ENCODE measurements at regions not wholly inside any gene's neighbourhood (a gene's known extent, or its start where the extent isn't known, plus 50 kb on each side); places are given as distances from the start of the nearest gene placed in this dataset.
"Not testable (repeated sequence)": the region's sequence is repeated elsewhere in the genome, so short reads cannot be mapped to it uniquely, and the experiment has no call there.

DNA sequence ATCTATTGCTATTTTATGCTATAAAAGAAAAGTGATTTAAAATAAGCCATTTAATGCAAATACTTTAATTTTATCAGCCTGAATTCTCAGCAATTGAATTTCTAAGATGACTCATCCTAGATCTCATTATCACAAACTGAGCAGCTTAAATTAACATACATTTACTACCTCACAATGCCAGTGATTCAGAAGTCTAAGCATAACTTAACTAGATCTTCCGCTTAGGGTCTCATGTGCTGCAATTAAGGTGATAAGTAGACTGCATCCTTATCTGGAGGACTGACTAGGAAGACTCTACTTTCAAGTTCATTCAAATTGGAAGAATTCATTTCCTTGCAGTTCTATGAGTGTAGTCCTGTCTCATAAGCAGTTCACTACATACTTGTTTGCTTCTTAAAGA is 286.6 kb downstream of the COL11A1 start:
- no peaks in the 10 kb centered on the region for H3K27me3 Mint-ChIP-seq
- no peak for DNase-seq
- no peak for ATAC-seq
- H3K27ac Mint-ChIP-seq, result no peak overlapping the region
- H3K4me3 Mint-ChIP-seq, result no peak overlapping the region
- H3K4me1 Mint-ChIP-seq, result no peaks in the 10 kb centered on the region
- no peaks in the 10 kb centered on the region for H3K36me3 Mint-ChIP-seq (ENCODE audit: low read depth)
- no peaks in the 10 kb centered on the region for H3K9me3 Mint-ChIP-seq

DNA sequence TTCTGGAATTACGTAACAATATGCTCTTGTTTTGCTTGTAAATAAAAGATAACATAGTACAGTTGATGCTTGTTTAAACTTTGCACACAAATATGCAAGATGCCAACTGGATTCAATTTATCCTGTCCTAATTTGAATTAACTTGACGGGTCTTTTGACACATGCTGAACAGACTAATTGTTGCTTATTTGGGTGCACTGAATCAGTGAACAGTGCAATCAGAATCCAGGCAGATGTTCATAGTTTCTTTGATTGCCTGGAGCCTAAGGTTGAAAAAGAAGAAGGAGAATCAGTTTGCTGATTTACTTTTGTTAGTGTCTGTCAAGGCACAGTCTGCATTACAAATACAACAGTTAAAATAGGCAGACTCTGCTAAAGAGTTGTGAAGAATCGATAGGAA is 307.9 kb downstream of the COL11A1 start:
- no peaks in the 10 kb centered on the region for H3K36me3 Mint-ChIP-seq (ENCODE audit: low read depth)
- no peak for DNase-seq
- H3K4me1 Mint-ChIP-seq, result no peaks in the 10 kb centered on the region
- no peaks in the 10 kb centered on the region for H3K27me3 Mint-ChIP-seq
- peaks cover 3% of the 10 kb centered on the region for H3K9me3 Mint-ChIP-seq
- ATAC-seq, result no peak
- H3K27ac Mint-ChIP-seq, result no peak overlapping the region
- no peak overlapping the region for H3K4me3 Mint-ChIP-seq

DNA sequence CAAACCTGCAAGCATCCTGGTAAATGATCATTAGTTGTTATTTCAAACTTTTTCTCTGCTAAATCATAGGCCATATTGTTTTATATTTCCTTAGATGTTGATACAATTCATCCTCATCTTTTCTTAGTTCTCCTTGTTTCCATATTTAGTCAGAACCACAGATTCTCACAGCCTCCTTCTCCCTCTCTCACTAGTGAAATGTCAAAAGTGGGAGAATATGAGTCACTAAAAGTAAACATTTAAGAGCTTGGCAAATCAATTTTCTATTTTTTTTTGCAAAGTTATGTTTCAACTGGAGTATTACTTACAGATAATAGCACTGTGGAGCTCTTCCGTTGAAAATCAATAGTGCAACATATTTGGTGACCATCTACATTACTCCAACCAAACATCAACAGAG is 308.8 kb downstream of the COL11A1 start:
- peaks cover 3% of the 10 kb centered on the region for H3K9me3 Mint-ChIP-seq
- ATAC-seq (no peak), DNase-seq (no peak)
- no peaks in the 10 kb centered on the region for H3K36me3 Mint-ChIP-seq (ENCODE audit: low read depth)
- no peaks in the 10 kb centered on the region for H3K27me3 Mint-ChIP-seq
- no peaks in the 10 kb centered on the region for H3K4me1 Mint-ChIP-seq
- no peak overlapping the region for H3K27ac Mint-ChIP-seq
- H3K4me3 Mint-ChIP-seq, result no peak overlapping the region

DNA sequence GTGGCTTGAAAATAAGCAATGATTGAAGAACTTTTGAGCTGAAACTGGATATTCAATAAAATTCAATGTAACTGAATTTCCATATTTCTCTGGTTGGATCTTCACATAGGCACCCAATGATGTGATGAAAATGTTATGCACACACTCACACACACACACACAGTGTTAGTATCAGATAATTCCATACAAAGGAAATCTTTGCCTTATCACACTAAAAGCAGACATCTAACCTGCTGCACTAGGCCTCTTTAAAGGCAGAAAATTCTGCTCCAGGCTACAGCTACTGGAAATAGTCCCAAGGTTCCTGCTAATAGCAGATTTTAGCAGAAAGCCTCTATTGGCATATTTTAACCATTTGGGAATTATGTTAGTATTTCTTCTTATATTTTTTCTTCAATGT is 309.6 kb downstream of the COL11A1 start:
- Mint-ChIP-seq H3K9me3 (peaks cover 3% of the 10 kb centered on the region), H3K4me1 (no peaks in the 10 kb centered on the region), H3K27ac (no peak overlapping the region), H3K4me3 (no peak overlapping the region), H3K27me3 (no peaks in the 10 kb centered on the region), H3K36me3 (ENCODE audit: low read depth) (no peaks in the 10 kb centered on the region)
- DNase-seq (no peak), ATAC-seq (no peak)

GRCh38 chr1:102796429-102796828 is 311.9 kb downstream of the COL11A1 start:
- no peak overlapping the region for H3K27ac Mint-ChIP-seq
- ATAC-seq, result no peak
- DNase-seq, result no peak

DNA sequence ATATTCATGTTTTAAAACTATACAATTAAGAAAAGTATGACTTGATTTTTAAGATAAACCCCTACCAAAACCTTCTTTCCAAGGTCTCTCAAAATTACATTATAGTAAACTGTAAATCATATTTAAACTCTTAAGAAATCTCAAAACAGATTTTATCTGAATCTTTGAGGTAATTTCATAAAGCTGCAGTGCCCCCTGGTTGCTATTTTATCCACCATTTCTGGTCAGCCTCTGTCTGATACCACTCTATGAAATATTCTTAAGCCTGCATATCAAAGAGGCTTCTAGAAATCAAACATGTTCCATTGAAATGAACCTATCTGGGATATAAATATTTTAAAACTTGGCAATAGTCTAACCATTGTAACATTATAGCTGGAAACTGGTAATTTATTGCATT is 317.3 kb downstream of the COL11A1 start:
- no peak for ATAC-seq
- Mint-ChIP-seq H3K27me3 (no peaks in the 10 kb centered on the region), H3K27ac (no peak overlapping the region), H3K4me1 (no peaks in the 10 kb centered on the region), H3K4me3 (no peak overlapping the region), H3K36me3 (ENCODE audit: low read depth) (no peaks in the 10 kb centered on the region), H3K9me3 (no peaks in the 10 kb centered on the region)
- no peak for DNase-seq

More at GRCh38 chr1:102796429-102796828, 311.9 kb downstream of the COL11A1 start:
- Mint-ChIP-seq H3K36me3 (ENCODE audit: low read depth) (no peaks in the 10 kb centered on the region), H3K9me3 (peaks cover 3% of the 10 kb centered on the region), H3K4me3 (no peak overlapping the region), H3K4me1 (no peaks in the 10 kb centered on the region), H3K27me3 (no peaks in the 10 kb centered on the region)

DNA sequence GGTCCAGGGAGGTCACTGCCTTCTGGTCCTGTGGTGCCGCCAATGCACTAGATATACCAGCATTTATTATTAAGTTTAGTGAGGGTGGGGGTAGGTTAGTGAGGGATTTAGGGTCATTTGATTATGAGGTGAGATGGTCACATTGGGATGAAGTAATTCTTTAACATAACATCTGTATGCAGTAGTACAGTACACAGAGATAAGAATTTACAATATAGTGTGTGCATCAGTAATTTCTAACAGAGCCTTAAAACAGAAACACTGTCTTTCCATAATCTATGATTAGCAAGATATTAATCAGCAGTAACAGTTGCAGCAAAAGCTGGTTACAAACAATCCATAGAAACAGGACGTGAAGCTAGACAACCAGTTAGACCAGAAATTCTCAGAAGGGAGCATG is 318.4 kb downstream of the COL11A1 start:
- H3K9me3 Mint-ChIP-seq; ATAC-seq; H3K27ac Mint-ChIP-seq; H3K36me3 Mint-ChIP-seq (ENCODE audit: low read depth); H3K27me3 Mint-ChIP-seq; DNase-seq; H3K4me1 Mint-ChIP-seq; H3K4me3 Mint-ChIP-seq: not testable (repeated sequence)

DNA sequence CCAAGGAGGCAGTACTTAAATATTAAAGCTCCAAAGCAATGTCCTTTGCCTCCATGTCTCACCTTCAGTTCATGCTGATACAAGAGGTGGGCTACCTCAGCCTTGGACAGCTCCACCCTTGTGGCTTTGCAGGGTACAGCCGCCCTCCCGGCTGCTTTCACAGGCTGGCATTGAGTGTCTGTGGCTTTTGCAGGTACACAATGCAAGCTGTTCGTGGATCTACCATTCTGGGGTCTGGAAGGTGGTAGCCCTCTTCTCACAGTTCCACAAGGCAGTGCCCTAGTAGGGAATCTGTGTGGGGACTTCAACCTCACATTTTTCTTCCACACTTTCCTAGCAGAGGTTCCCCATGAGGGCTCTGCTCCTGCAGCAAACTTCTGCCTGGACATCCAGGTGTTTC is 324.8 kb downstream of the COL11A1 start:
- Mint-ChIP-seq H3K27me3 (no peaks in the 10 kb centered on the region), H3K4me3 (no peak overlapping the region), H3K36me3 (ENCODE audit: low read depth) (no peaks in the 10 kb centered on the region), H3K9me3 (peaks cover 8% of the 10 kb centered on the region), H3K4me1 (no peaks in the 10 kb centered on the region), H3K27ac (no peak overlapping the region)
- DNase-seq, result no peak
- ATAC-seq, result no peak

DNA sequence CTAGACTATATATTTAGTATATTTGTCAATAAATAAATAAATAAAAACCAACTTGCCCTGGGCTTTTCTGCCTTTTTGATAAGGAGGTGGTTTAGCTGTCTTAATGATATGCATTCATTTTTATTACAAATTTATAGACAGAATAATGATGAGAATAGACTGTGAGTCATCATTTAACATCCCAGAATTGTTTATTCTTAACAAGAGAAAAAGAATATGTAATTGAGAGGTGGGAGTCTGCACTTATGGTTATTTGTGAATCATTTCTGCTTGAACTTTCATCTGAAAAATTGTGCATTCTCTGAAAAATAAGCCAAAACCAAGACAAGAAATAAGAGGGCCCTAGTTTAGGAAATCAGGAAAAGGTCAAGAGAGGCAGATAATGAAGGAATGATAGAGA is 326.2 kb downstream of the COL11A1 start:
- no peaks in the 10 kb centered on the region for H3K27me3 Mint-ChIP-seq
- no peaks in the 10 kb centered on the region for H3K4me1 Mint-ChIP-seq
- peaks cover 8% of the 10 kb centered on the region for H3K9me3 Mint-ChIP-seq
- ATAC-seq, result no peak
- no peak for DNase-seq
- no peak overlapping the region for H3K27ac Mint-ChIP-seq
- H3K36me3 Mint-ChIP-seq (ENCODE audit: low read depth), result no peaks in the 10 kb centered on the region
- no peak overlapping the region for H3K4me3 Mint-ChIP-seq

- ATAC-seq, result no peak
Measured at GRCh38 chr1:102776071-102776470, 332.3 kb downstream of the COL11A1 start.

GRCh38 chr1:102772831-102773230 is 335.5 kb downstream of the COL11A1 start:
- ATAC-seq, result no peak
- Mint-ChIP-seq H3K27me3 (no peaks in the 10 kb centered on the region), H3K27ac (no peak overlapping the region), H3K9me3 (no peaks in the 10 kb centered on the region), H3K4me3 (no peak overlapping the region), H3K36me3 (ENCODE audit: low read depth) (no peaks in the 10 kb centered on the region), H3K4me1 (no peaks in the 10 kb centered on the region)
- no peak for DNase-seq

More at GRCh38 chr1:102776071-102776470, 332.3 kb downstream of the COL11A1 start:
- Mint-ChIP-seq H3K36me3 (ENCODE audit: low read depth) (no peaks in the 10 kb centered on the region), H3K4me1 (no peaks in the 10 kb centered on the region), H3K27me3 (no peaks in the 10 kb centered on the region), H3K4me3 (no peak overlapping the region), H3K27ac (no peak overlapping the region), H3K9me3 (no peaks in the 10 kb centered on the region)
- DNase-seq, result no peak

DNA sequence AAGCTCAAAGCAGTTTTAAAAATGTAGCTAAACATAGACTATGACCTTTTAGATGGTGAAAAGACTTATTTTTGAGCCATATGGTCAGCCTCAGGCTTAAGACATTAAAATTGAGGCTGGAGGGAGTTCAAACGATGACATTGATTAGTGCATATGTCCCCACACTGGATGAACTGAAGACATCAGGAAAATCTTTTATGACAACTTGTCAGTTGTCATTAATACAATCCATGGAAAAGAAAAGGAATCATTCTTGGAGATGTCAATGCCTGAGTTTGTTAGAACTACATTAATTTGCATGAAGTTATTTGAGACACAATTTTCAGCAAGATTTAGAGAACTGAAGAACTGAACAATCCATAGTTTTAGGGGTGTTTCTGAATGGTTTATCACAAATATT is 349.9 kb downstream of the COL11A1 start:
- H3K36me3 Mint-ChIP-seq (ENCODE audit: low read depth), result no peaks in the 10 kb centered on the region
- no peaks in the 10 kb centered on the region for H3K9me3 Mint-ChIP-seq
- H3K27ac Mint-ChIP-seq, result no peak overlapping the region
- H3K4me1 Mint-ChIP-seq, result no peaks in the 10 kb centered on the region
- ATAC-seq (no peak), DNase-seq (no peak)
- no peak overlapping the region for H3K4me3 Mint-ChIP-seq
- H3K27me3 Mint-ChIP-seq, result no peaks in the 10 kb centered on the region

DNA sequence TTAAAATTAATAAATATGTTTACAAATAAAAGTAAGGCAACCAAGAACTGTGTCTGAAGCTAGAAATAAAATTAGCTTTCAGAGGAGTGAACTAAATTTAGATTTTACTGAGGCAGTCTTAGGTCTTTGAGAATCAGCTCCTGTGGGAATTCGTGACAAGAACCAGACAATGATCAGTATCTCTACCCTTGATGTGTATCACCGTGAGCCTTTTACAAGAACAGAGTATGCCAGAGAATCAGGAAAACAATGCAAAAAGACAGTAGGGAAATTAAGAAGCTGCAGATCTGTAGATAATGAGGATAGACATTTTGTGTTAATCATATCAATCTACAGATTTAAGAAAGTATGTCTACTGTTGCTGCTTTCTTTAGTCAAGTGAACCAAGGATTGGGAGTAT is 351.0 kb downstream of the COL11A1 start:
- H3K9me3 Mint-ChIP-seq, result no peaks in the 10 kb centered on the region
- H3K4me3 Mint-ChIP-seq, result no peak overlapping the region
- H3K36me3 Mint-ChIP-seq (ENCODE audit: low read depth), result no peaks in the 10 kb centered on the region
- H3K4me1 Mint-ChIP-seq, result no peaks in the 10 kb centered on the region
- no peak for ATAC-seq
- no peaks in the 10 kb centered on the region for H3K27me3 Mint-ChIP-seq
- no peak for DNase-seq
- no peak overlapping the region for H3K27ac Mint-ChIP-seq

GRCh38 chr1:102751111-102751510 is 357.2 kb downstream of the COL11A1 start:
- Mint-ChIP-seq H3K27me3 (no peaks in the 10 kb centered on the region), H3K36me3 (ENCODE audit: low read depth) (no peaks in the 10 kb centered on the region), H3K4me1 (no peaks in the 10 kb centered on the region), H3K27ac (no peak overlapping the region), H3K4me3 (no peak overlapping the region), H3K9me3 (no peaks in the 10 kb centered on the region)
- DNase-seq (no peak), ATAC-seq (no peak)

DNA sequence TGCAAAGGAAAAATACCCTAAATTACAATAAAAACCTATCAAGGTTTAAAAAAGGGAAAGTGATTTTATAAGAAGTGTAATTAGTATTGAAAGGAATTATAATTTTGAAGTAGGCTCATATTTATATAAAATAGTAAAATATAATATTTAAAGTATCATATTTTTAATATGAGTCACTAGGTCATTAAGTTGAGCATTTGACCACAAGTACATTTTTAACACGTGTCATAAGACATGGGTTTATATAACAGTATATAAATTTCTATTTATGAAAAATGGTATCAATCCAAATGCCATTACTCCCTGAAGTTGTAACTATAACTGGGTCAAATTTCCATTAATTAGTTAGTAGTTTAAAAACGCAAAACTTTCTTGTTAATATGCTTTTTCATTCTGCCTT is 365.9 kb downstream of the COL11A1 start:
- ATAC-seq (no peak), DNase-seq (no peak)
- Mint-ChIP-seq H3K27ac (no peak overlapping the region), H3K36me3 (ENCODE audit: low read depth) (no peaks in the 10 kb centered on the region), H3K4me3 (no peak overlapping the region), H3K9me3 (peaks cover 16% of the 10 kb centered on the region), H3K27me3 (no peaks in the 10 kb centered on the region), H3K4me1 (no peaks in the 10 kb centered on the region)

- ATAC-seq (no peak), DNase-seq (no peak)
- Mint-ChIP-seq H3K36me3 (ENCODE audit: low read depth) (no peaks in the 10 kb centered on the region), H3K27ac (no peak overlapping the region), H3K4me3 (no peak overlapping the region), H3K4me1 (no peaks in the 10 kb centered on the region), H3K9me3 (no peaks in the 10 kb centered on the region), H3K27me3 (no peaks in the 10 kb centered on the region)
Measured at GRCh38 chr1:102733491-102734236, 374.7 kb downstream of the COL11A1 start.
